GM12878 (cell line): ENCODE measurements at regions not wholly inside any gene's neighbourhood (a gene's known extent, or its start where the extent isn't known, plus 50 kb on each side); places are given as distances from the start of the nearest gene placed in this dataset.
A peak's percentile ranks its signal among the peaks of the same experiment; 100 is the strongest.

Source experiments
- ATAC-seq: fragments of 200-7000 bp; cut with Tn5 transposase; 3 replicates; pipeline ENCODE4 v1.9.1; 2020; ENCODE audit warnings: mild to moderate bottlenecking, moderate library complexity
- BruUV-seq: library from RNA; stranded (reverse); fragments of 400-500 nt; replicated peaks from 2 replicates; lab custom pipeline; 2021; lab: Mats Ljungman, UMichigan
- CTCF ChIA-PET: fragments of 300-600 bp; sonication (Branson Sonifier 250); formaldehyde crosslinking; extraction: SDS; loops from one replicate; lab custom pipeline; 2021; ENCODE audit warnings: inconsistent platforms; lab: Yijun Ruan, JAX
- POLR2A ChIA-PET: fragments of 350-600 bp; formaldehyde crosslinking; extraction: SDS; loops from one replicate; lab custom pipeline; 2021; ENCODE audit warnings: inconsistent platforms; lab: Charles Lee
- RAD21 ChIA-PET: fragments of 300-600 bp; sonication (Branson Sonifier 250); formaldehyde crosslinking; loops from one replicate; lab custom pipeline; 2023; ENCODE audit warnings: antibody characterized with exemption; ENCODE audit not compliant: unreplicated experiment; lab: Charles Lee
- SMC1A ChIA-PET: fragments of 300-600 bp; sonication (Branson Sonifier 250); formaldehyde crosslinking; loops from one replicate; lab custom pipeline; 2023; ENCODE audit not compliant: unreplicated experiment, uncharacterized antibody; lab: Charles Lee
- DNase-seq: peaks from one replicate; pipeline ENCODE4 v3.0.0-alpha.2; 2011; ENCODE audit warnings: low read depth, low spot score
- FAIRE-seq: peaks from 3 replicates; lab custom pipeline; 2011; peaks lifted over from hg19 to GRCh38; lab: Jason Lieb, UNC
- H2AFZ ChIP-seq: 2 replicates; pipeline ENCODE4 v1.6.0; 2011; ENCODE audit warnings: low read depth, low read length, control low read depth; ENCODE audit not compliant: control insufficient read depth
- H3K27ac ChIP-seq: 2 replicates; pipeline ENCODE4 v1.5.1; 2011; ENCODE audit warnings: control low read depth; ENCODE audit not compliant: control insufficient read depth, insufficient read depth
- H3K27me3 ChIP-seq, 2 experiments: replicated peaks in 1 of 2; 2 replicates each; pipeline versions ENCODE4 v1.6.0 to v1.6.1; 2011; ENCODE audit warnings: low read length in 1 of 2; ENCODE audit not compliant: control insufficient read depth in 2 of 2, insufficient read depth in 2 of 2
- H3K36me3 ChIP-seq, 2 experiments: 2 replicates each; pipeline ENCODE4 v1.5.1; 2011; ENCODE audit warnings: low read length in 1 of 2; ENCODE audit not compliant: control insufficient read depth in 2 of 2, insufficient read depth in 2 of 2
- H3K4me1 ChIP-seq: 2 replicates; pipeline ENCODE4 v1.6.1; 2011; ENCODE audit warnings: mild to moderate bottlenecking, low read length, moderate library complexity, mixed read lengths; ENCODE audit not compliant: control insufficient read depth, insufficient read depth
- H3K4me2 ChIP-seq: 2 replicates; pipeline ENCODE4 v1.6.0; 2011; ENCODE audit warnings: control low read depth; ENCODE audit not compliant: control insufficient read depth, insufficient read depth
- H3K4me3 ChIP-seq: fragments of 200-600 bp; sonication (generic); 2 replicates; pipeline ENCODE4 v1.5.1; 2016
- H3K79me2 ChIP-seq: 2 replicates; pipeline ENCODE4 v1.6.0; 2011; ENCODE audit warnings: low read length; ENCODE audit not compliant: control insufficient read depth, insufficient read depth
- H3K9ac ChIP-seq: 2 replicates; pipeline ENCODE4 v1.8.0; 2011; ENCODE audit warnings: low read length, control low read depth, mixed read lengths; ENCODE audit not compliant: control insufficient read depth, insufficient read depth
- H3K9me3 ChIP-seq: replicated peaks from 3 replicates; pipeline ENCODE4 v1.5.1; 2011; ENCODE audit warnings: mild to moderate bottlenecking, low read length; ENCODE audit not compliant: control insufficient read depth, insufficient read depth
- H4K20me1 ChIP-seq: 2 replicates; pipeline ENCODE4 v1.6.0; 2011; ENCODE audit not compliant: control insufficient read depth, insufficient read depth
- BHLHE40 ChIP-seq, 2 experiments: fragments of 450-650 bp in 1 of 2; IDR thresholded peaks; 2 replicates each; pipeline ENCODE4 v1.6.1; 2011 to 2017; ENCODE audit warnings: low read depth in 2 of 2, borderline replicate concordance in 1 of 2, improper control_type of control experiment in 1 of 2, low read length in 1 of 2, mild to moderate bottlenecking in 1 of 2
- CHD4 ChIP-seq: fragments of 200-600 bp; sonication (generic); IDR thresholded peaks from 2 replicates; pipeline ENCODE4 v1.6.1; 2016; ENCODE audit warnings: mild to moderate bottlenecking
- DPF2 ChIP-seq: fragments of 450-650 bp; IDR thresholded peaks from 2 replicates; pipeline ENCODE4 v1.6.1; 2017; ENCODE audit warnings: mild to moderate bottlenecking
- IRF4 ChIP-seq: IDR thresholded peaks from 2 replicates; pipeline ENCODE4 v1.6.1; 2011; ENCODE audit warnings: low read depth, low read length
- KAT2A ChIP-seq: conservative IDR thresholded peaks from 2 replicates; pipeline ENCODE4 v1.6.1; 2011; ENCODE audit warnings: low read depth, low read length; ENCODE audit not compliant: control insufficient read depth
- RCOR1 ChIP-seq: conservative IDR thresholded peaks from 2 replicates; pipeline ENCODE4 v1.6.1; 2012; ENCODE audit warnings: low read depth, low read length, improper control_type of control experiment
- TARDBP ChIP-seq: IDR thresholded peaks from 2 replicates; pipeline ENCODE4 v1.6.1; 2016; ENCODE audit warnings: borderline replicate concordance
- WRNIP1 ChIP-seq: IDR thresholded peaks from 2 replicates; pipeline ENCODE4 v1.6.1; 2011; ENCODE audit warnings: low read depth, low read length, improper control_type of control experiment, borderline replicate concordance
- ZSCAN29 ChIP-seq: fragments of 450-650 bp; IDR thresholded peaks from 2 replicates; pipeline ENCODE4 v1.6.1; 2017; ENCODE audit warnings: mild to moderate bottlenecking, moderate library complexity
- WGBS: methylation state at CpG from one replicate; pipeline ENCODE4 v1.1.6; 2016; ENCODE audit warnings: low lambda C conversion rate; ENCODE audit not compliant: insufficient replicate concordance, insufficient coverage; ENCODE audit errors: missing lambda C conversion rate; 5-methylcytosine and 5-hydroxymethylcytosine counted together
- in situ Hi-C: fragments of 300-500 bp; cut with MboI; formaldehyde crosslinking; loops from 9 replicates; pipeline ENCODE4 v1.14.3; 2018; ENCODE audit warnings: mixed read lengths
- intact Hi-C: fragments of 100-400 bp; cut with micrococcal nuclease; formaldehyde crosslinking; loops from one replicate; pipeline ENCODE4 v1.14.2; 2022; ENCODE audit not compliant: unreplicated experiment
- TF ChIP-seq, protein P1 (sequence below): fragments of 450-650 bp; IDR thresholded peaks from 2 replicates; pipeline ENCODE4 v1.6.1; 2016; ENCODE audit warnings: mild to moderate bottlenecking

DNA sequence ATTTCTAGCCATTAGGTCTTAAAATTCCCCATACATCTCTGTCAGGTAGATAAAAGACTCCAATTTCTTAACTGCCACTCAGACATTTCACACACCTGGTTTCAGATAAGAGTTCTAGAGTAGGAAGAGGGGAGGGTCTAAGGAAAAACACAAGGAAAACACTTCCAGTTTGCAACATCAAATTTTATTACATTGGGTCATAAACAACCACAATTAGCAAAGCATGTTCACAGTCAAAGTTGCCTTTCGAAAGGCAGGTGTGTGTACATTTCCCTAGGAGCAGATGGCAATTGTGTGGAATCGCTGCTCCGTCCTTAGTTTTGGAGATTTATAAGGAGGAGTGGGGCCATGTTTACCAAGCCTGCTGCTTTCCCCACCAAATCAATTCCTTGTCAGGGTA lies 120.8 kb downstream of the DMRT2 start (continued):
- no peak for TF ChIP-seq CHD4

DNA sequence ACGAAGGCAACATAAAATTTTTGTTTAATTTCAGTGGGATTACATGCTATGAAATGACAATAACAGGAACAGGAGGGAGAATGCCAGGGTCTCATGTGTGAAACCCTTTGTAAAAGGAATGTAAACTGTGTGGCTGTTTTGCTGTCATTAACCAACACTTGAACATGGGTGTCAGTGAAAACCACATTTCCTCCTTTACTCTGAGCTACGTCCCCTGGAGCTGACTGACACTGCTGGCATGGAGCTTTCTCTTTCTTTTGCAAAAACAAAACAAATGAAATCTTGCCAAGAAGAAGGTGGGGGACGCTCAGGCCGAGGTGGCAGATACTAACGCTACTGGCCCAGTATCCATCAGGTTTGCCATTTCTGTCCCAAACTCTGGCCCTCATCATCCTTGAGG lies 121.4 kb downstream of the DMRT2 start:
- H3K36me3 ChIP-seq: no peaks in the 10 kb centered on the region
- DNase-seq: no peak
- CTCF ChIA-PET: interaction anchor here (0.7 to 1.0 kb wide), 3 partner anchors 11 to 287 kb away, joined by 3 to 4 read pairs (median 4); no protein-coding TSS in a partner anchor
- H4K20me1 ChIP-seq: no peaks in the 10 kb centered on the region
- no peak overlapping the region for H3K27ac ChIP-seq
- H3K79me2 ChIP-seq: no peaks in the 10 kb centered on the region
- no TSS peak for BruUV-seq
- H3K9ac ChIP-seq: no peak overlapping the region
- ATAC-seq: no peak; the same call in 2 of the 3 replicates
- in situ Hi-C loops: no loop called here
- H3K4me2 ChIP-seq: no peak overlapping the region
- WGBS: 1% methylated on average over 5 of the region's 5 CpGs
- H3K4me3 ChIP-seq: no peak overlapping the region
- no peak overlapping the region for H2AFZ ChIP-seq
- no peak for FAIRE-seq
- H3K9me3 ChIP-seq: no peaks in the 10 kb centered on the region
- TF ChIP-seq, protein P1, sequence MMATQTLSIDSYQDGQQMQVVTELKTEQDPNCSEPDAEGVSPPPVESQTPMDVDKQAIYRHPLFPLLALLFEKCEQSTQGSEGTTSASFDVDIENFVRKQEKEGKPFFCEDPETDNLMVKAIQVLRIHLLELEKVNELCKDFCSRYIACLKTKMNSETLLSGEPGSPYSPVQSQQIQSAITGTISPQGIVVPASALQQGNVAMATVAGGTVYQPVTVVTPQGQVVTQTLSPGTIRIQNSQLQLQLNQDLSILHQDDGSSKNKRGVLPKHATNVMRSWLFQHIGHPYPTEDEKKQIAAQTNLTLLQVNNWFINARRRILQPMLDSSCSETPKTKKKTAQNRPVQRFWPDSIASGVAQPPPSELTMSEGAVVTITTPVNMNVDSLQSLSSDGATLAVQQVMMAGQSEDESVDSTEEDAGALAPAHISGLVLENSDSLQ: peak; percentile 47; the same call in 1 of the 2 replicates
- no peak for TF ChIP-seq KAT2A
- TF ChIP-seq, all 136 proteins: peak for 1
- ChIA-PET SMC1A (interaction anchor here (0.8 to 1.4 kb wide), 6 partner anchors 9 to 447 kb away, joined by 3 to 8 read pairs (median 3); no protein-coding TSS in a partner anchor), POLR2A (no interaction called here), RAD21 (interaction anchor here (0.8 to 1.0 kb wide), 2 partner anchors 96 kb away, joined by 3 to 4 read pairs; no protein-coding TSS in a partner anchor)
- Histone ChIP-seq H3K4me1 (no peaks in the 10 kb centered on the region), H3K27me3 (no peaks in the 10 kb centered on the region)
- intact Hi-C loops: no loop called here

DNA sequence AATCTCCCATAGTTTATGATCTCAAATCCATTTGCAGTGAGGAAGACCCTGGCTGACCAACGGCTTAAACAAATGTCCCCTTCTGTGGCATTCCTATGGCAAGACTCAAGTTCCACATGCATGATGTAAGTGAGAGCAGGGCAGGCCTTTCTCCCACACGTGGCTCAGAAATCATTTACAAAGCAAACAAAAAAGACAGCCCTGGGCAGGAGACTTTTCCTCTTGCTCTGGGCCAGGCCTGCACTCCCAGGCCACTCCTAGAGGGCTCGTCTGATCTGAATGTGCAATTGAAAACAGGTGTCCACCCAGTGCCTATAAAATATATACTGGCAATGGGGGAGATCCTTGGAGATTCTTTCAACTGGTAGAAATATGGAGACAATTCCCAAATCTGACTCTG lies 123.1 kb downstream of the DMRT2 start:
- Histone ChIP-seq H3K36me3 (no peaks in the 10 kb centered on the region), H3K9me3 (no peaks in the 10 kb centered on the region), H3K79me2 (no peaks in the 10 kb centered on the region), H4K20me1 (no peaks in the 10 kb centered on the region), H3K27me3 (no peaks in the 10 kb centered on the region), H3K9ac (no peak overlapping the region), H3K4me1 (no peaks in the 10 kb centered on the region), H2AFZ (no peak overlapping the region), H3K4me3 (no peak overlapping the region), H3K27ac (no peak overlapping the region), H3K4me2 (no peak overlapping the region)
- intact Hi-C loops: no loop called here
- FAIRE-seq (no peak), ATAC-seq (no peak), DNase-seq (no peak)
- in situ Hi-C loops: no loop called here
- BruUV-seq: no TSS peak
- ChIA-PET SMC1A (no interaction called here), RAD21 (no interaction called here), CTCF (no interaction called here), POLR2A (no interaction called here)
- TF ChIP-seq WRNIP1 (no peak), DPF2 (no peak), BHLHE40 (IDR thresholded peaks at IDR 0.05; ENCODE audit: borderline replicate concordance in 1 of 2, low read depth in 2 of 2, low read length in 1 of 2) (no peak), RCOR1 (no peak), IRF4 (no peak), ZSCAN29 (no peak), TARDBP (no peak)
- 0% methylated on average over 3 of the region's 3 CpGs for WGBS
